Liver (tissue), 8 donors: ENCODE measurements at regions not wholly inside any gene's neighbourhood (a gene's known extent, or its start where the extent isn't known, plus 50 kb on each side); places are given as distances from the start of the nearest gene placed in this dataset.
"Not testable (repeated sequence)": the region's sequence is repeated elsewhere in the genome, so short reads cannot be mapped to it uniquely, and the experiment has no call there.

ENCODE experiments used
- DNase-seq: peaks from one replicate; pipeline ENCODE4 v3.0.0-alpha.2; 2017; ENCODE audit warnings: low spot score
- H3K27ac ChIP-seq, 2 donors: one replicate each; pipeline ENCODE4 v1.7.0; 2013; ENCODE audit warnings: inconsistent platforms in 2 of 2, low read length in 2 of 2, control low read depth in 1 of 2, low read depth in 1 of 2, mild to moderate bottlenecking in 1 of 2
- H3K27me3 ChIP-seq, 4 donors: one replicate each; pipeline versions ENCODE4 v1.6.1 to v1.7.0; 2013; ENCODE audit warnings: low read length in 3 of 4, inconsistent platforms in 1 of 4, mild to moderate bottlenecking in 1 of 4, moderate library complexity in 1 of 4; ENCODE audit not compliant: control insufficient read depth in 4 of 4, insufficient read depth in 4 of 4
- H3K36me3 ChIP-seq, 4 donors: one replicate each; pipeline versions ENCODE4 v1.6.1 to v1.7.0; 2013; ENCODE audit warnings: low read length in 3 of 4, mild to moderate bottlenecking in 3 of 4, low read depth in 1 of 4, moderate library complexity in 1 of 4; ENCODE audit not compliant: control insufficient read depth in 4 of 4, insufficient read depth in 3 of 4
- H3K4me1 ChIP-seq, 4 donors: one replicate each; pipeline versions ENCODE4 v1.6.1 to v1.7.0; 2013; ENCODE audit warnings: low read length in 3 of 4, mild to moderate bottlenecking in 3 of 4, moderate library complexity in 1 of 4; ENCODE audit not compliant: control insufficient read depth in 4 of 4, insufficient read depth in 4 of 4
- H3K4me3 ChIP-seq, 3 donors: one replicate each; pipeline versions ENCODE4 v1.6.1 to v1.7.0; 2013; ENCODE audit warnings: low read length in 3 of 3, control low read depth in 1 of 3, low read depth in 1 of 3, mild to moderate bottlenecking in 1 of 3
- H3K9ac ChIP-seq, 2 donors: one replicate each; pipeline ENCODE4 v1.7.0; 2013; ENCODE audit warnings: low read length in 2 of 2, mild to moderate bottlenecking in 2 of 2, moderate library complexity in 2 of 2, control low read depth in 1 of 2, low read depth in 1 of 2
- H3K9me3 ChIP-seq, 4 donors: one replicate each; pipeline versions ENCODE4 v1.6.1 to v1.7.0; 2013; ENCODE audit warnings: low read length in 3 of 4; ENCODE audit not compliant: control insufficient read depth in 4 of 4
- CTCF ChIP-seq: fragments of 150-350 bp; IDR thresholded peaks from 2 replicates; pipeline ENCODE4 v1.5.1; 2017; ENCODE audit warnings: improper control_type of control experiment, low read depth, low read length; ENCODE audit not compliant: missing input control
- EGR1 ChIP-seq, 2 donors: IDR thresholded peaks; 2 replicates each; pipeline ENCODE4 v1.6.1; 2016 to 2018; ENCODE audit warnings: antibody characterized with exemption in 2 of 2, low read depth in 2 of 2
- FOXA2 ChIP-seq: IDR thresholded peaks from 2 replicates; pipeline ENCODE4 v1.6.1; 2016; ENCODE audit warnings: antibody characterized with exemption
- GABPA ChIP-seq, 2 donors: IDR thresholded peaks in 1 of 2; conservative IDR thresholded peaks in 1 of 2; 2 replicates each; pipeline ENCODE4 v1.6.1; 2016; ENCODE audit warnings: antibody characterized with exemption in 2 of 2, mild to moderate bottlenecking in 1 of 2, moderate library complexity in 1 of 2
- HNF4A ChIP-seq, 2 donors: conservative IDR thresholded peaks; 2 replicates each; pipeline ENCODE4 v1.6.1; 2016; ENCODE audit warnings: antibody characterized with exemption in 2 of 2, mild to moderate bottlenecking in 2 of 2
- MAX ChIP-seq: IDR thresholded peaks from 2 replicates; pipeline ENCODE4 v1.6.1; 2016; ENCODE audit warnings: antibody characterized with exemption
- NR2F2 ChIP-seq: IDR thresholded peaks from 2 replicates; pipeline ENCODE4 v1.6.1; 2016; ENCODE audit warnings: antibody characterized with exemption
- RAD21 ChIP-seq, 2 donors: IDR thresholded peaks; 2 replicates each; pipeline ENCODE4 v1.6.1; 2016; ENCODE audit warnings: antibody characterized with exemption in 2 of 2, mild to moderate bottlenecking in 2 of 2
- REST ChIP-seq: IDR thresholded peaks from 2 replicates; pipeline ENCODE4 v1.6.1; 2016; ENCODE audit warnings: antibody characterized with exemption, mild to moderate bottlenecking
- TAF1 ChIP-seq: conservative IDR thresholded peaks from 2 replicates; pipeline ENCODE4 v1.6.1; 2016; ENCODE audit warnings: antibody characterized with exemption, mild to moderate bottlenecking
- YY1 ChIP-seq: IDR thresholded peaks from 2 replicates; pipeline ENCODE4 v1.6.1; 2016; ENCODE audit warnings: antibody characterized with exemption, mild to moderate bottlenecking
- WGBS: extraction: QIAGEN DNeasy Blood & Tissue Kit; methylation state at CpG from one replicate; pipeline ENCODE4 v1.1.7; 2013; 5-methylcytosine and 5-hydroxymethylcytosine counted together
- donor health status: healthy.
- donor health status: healthy.
- donor health status: healthy.
- donor health status: healthy.
- donor health status: healthy.

GRCh38 chr5:51811883-51812471 lies 428.7 kb downstream of the ISL1 start:
- H3K9me3 ChIP-seq, result no peaks in the 10 kb centered on the region
- TF ChIP-seq CTCF, result no peak
- TF ChIP-seq RAD21 (IDR thresholded peaks at IDR 0.05), result no peak
- TF ChIP-seq EGR1 (IDR thresholded peaks at IDR 0.05; ENCODE audit: low read depth in 2 of 2), result no peak
- no peak for TF ChIP-seq HNF4A (conservative IDR thresholded peaks at IDR 0.05)
- H3K27me3 ChIP-seq, result no peaks in the 10 kb centered on the region
- DNase-seq, result no peak
- H3K4me1 ChIP-seq, result no peaks in the 10 kb centered on the region
- H3K9ac ChIP-seq, result no peak overlapping the region
- H3K4me3 ChIP-seq, result no peak overlapping the region
- no peaks in the 10 kb centered on the region for H3K36me3 ChIP-seq
- 57% methylated on average over 4 of the region's 4 CpGs for WGBS
- H3K27ac ChIP-seq, result no peak overlapping the region

- H3K9ac ChIP-seq, H3K27ac ChIP-seq, DNase-seq, H3K9me3 ChIP-seq, H3K36me3 ChIP-seq, H3K4me1 ChIP-seq, H3K27me3 ChIP-seq, H3K4me3 ChIP-seq: not testable (repeated sequence)
- WGBS, result 80% methylated on average over 3 of the region's 3 CpGs
These were observed 431.6 kb downstream of the ISL1 start for GRCh38 chr5:51814817-51815216.

GRCh38 chr5:51816427-51816826 lies 433.2 kb downstream of the ISL1 start:
- no peak for DNase-seq
- 67% methylated on average over 2 of the region's 2 CpGs for WGBS
- Histone ChIP-seq H3K4me3 (no peak overlapping the region), H3K4me1 (no peaks in the 10 kb centered on the region), H3K36me3 (no peaks in the 10 kb centered on the region), H3K9ac (no peak overlapping the region), H3K27me3 (no peaks in the 10 kb centered on the region), H3K27ac (no peak overlapping the region), H3K9me3 (no peaks in the 10 kb centered on the region)
- TF ChIP-seq YY1 (no peak), CTCF (no peak), MAX (no peak), RAD21 (IDR thresholded peaks at IDR 0.05) (no peak), GABPA (IDR thresholded peaks at IDR 0.05 in 1 of 2, conservative IDR thresholded peaks at IDR 0.05 in 1 of 2) (no peak), EGR1 (IDR thresholded peaks at IDR 0.05; ENCODE audit: low read depth in 2 of 2) (no peak), REST (no peak), TAF1 (no peak), FOXA2 (no peak), NR2F2 (no peak)
